ENCODE measurements at regions not wholly inside any gene's neighbourhood (a gene's known extent, or its start where the extent isn't known, plus 50 kb on each side); places are given as distances from the start of the nearest gene placed in this dataset.

DNA sequence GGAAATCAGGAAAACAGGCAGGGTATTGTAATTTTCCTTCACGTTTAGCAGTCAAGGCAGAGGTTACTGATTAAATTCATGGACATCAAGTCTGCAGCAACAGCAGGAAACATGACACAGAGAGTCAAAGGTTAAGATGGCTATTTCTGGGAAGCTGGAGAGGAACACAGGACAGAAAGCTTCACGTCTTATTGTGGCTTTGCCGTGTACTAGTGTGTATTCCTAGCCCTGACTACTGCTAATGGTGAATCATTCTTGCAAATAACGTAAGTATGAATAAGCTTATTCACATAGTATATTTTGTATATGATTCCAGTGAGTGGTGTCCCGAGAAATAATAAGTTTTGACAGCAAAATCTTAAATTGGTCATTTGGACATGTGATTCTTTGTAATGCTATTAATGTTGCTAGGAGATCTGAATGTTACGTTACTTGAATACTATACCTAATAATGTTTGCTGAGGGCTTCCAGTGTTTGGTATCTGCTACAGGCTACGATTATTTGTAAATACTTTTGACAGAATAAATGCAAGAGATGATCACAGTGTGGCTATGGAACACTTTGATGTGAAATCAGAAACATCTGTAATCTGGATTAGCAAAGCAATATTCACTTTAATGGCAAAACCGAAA lies 77.4 kb downstream of the DISP1 start:
- Histone ChIP-seq H3K36me3 (ENCODE audit: control insufficient read depth in 2 of 2, insufficient read depth in 2 of 2, low read length in 1 of 2) (no peaks in the 10 kb centered on the region), H3K27me3 (ENCODE audit: control insufficient read depth in 1 of 2, insufficient read depth in 2 of 2, low read length in 2 of 2) (no peaks in the 10 kb centered on the region)
- 72 to 83% methylated on average over 8 of the region's 8 CpGs for WGBS, 2 donors

GRCh38 chr1:222893255-222893654 lies 78.4 kb downstream of the DISP1 start:
- H3K9me3 ChIP-seq (ENCODE audit: control insufficient read depth in 2 of 2, insufficient read depth in 1 of 2, low read depth in 1 of 2, low read length in 1 of 2): no peaks in the 10 kb centered on the region
- no peaks in the 10 kb centered on the region for H3K27me3 ChIP-seq (ENCODE audit: control insufficient read depth in 1 of 2, insufficient read depth in 2 of 2, low read length in 2 of 2)
- H3K4me3 ChIP-seq (ENCODE audit: low read depth in 1 of 2, low read length in 2 of 2): no peak overlapping the region
- 52 to 75% methylated on average over 13 of the region's 13 CpGs for WGBS, 2 donors
- H3K4me1 ChIP-seq (ENCODE audit: control insufficient read depth in 2 of 2, insufficient read depth in 2 of 2, low read length in 1 of 2): peaks cover 5 to 6% of the 10 kb centered on the region in 2 donors
- no peaks in the 10 kb centered on the region for H3K36me3 ChIP-seq (ENCODE audit: control insufficient read depth in 2 of 2, insufficient read depth in 2 of 2, low read length in 1 of 2)
- no peak overlapping the region for H3K27ac ChIP-seq (ENCODE audit: low read depth in 2 of 2, low read length in 1 of 2)

More for the DNA sequence above, 77.4 kb downstream of the DISP1 start:
- Histone ChIP-seq H3K4me1 (ENCODE audit: control insufficient read depth in 2 of 2, insufficient read depth in 2 of 2, low read length in 1 of 2) (peaks cover 5 to 6% of the 10 kb centered on the region in 2 donors), H3K4me3 (ENCODE audit: low read depth in 1 of 2, low read length in 2 of 2) (no peak overlapping the region), H3K27ac (ENCODE audit: low read depth in 2 of 2, low read length in 1 of 2) (no peak overlapping the region), H3K9me3 (ENCODE audit: control insufficient read depth in 2 of 2, insufficient read depth in 1 of 2, low read depth in 1 of 2, low read length in 1 of 2) (no peaks in the 10 kb centered on the region)

- Histone ChIP-seq H3K4me3 (ENCODE audit: low read depth in 1 of 2, low read length in 2 of 2) (no peak overlapping the region), H3K4me1 (ENCODE audit: control insufficient read depth in 2 of 2, insufficient read depth in 2 of 2, low read length in 1 of 2) (peaks cover 5 to 6% of the 10 kb centered on the region in 2 donors), H3K27ac (ENCODE audit: low read depth in 2 of 2, low read length in 1 of 2) (no peak overlapping the region), H3K36me3 (ENCODE audit: control insufficient read depth in 2 of 2, insufficient read depth in 2 of 2, low read length in 1 of 2) (no peaks in the 10 kb centered on the region), H3K27me3 (ENCODE audit: control insufficient read depth in 1 of 2, insufficient read depth in 2 of 2, low read length in 2 of 2) (no peaks in the 10 kb centered on the region), H3K9me3 (ENCODE audit: control insufficient read depth in 2 of 2, insufficient read depth in 1 of 2, low read depth in 1 of 2, low read length in 1 of 2) (no peaks in the 10 kb centered on the region)
- 96 to 97% methylated on average over 11 of the region's 11 CpGs for WGBS, 2 donors
Measured at GRCh38 chr1:222894331-222894730, 79.5 kb downstream of the DISP1 start.

- Histone ChIP-seq H3K27me3 (ENCODE audit: control insufficient read depth in 1 of 2, insufficient read depth in 2 of 2, low read length in 2 of 2) (no peaks in the 10 kb centered on the region), H3K36me3 (ENCODE audit: control insufficient read depth in 2 of 2, insufficient read depth in 2 of 2, low read length in 1 of 2) (no peaks in the 10 kb centered on the region), H3K27ac (ENCODE audit: low read depth in 2 of 2, low read length in 1 of 2) (no peak overlapping the region), H3K4me3 (ENCODE audit: low read depth in 1 of 2, low read length in 2 of 2) (no peak overlapping the region), H3K9me3 (ENCODE audit: control insufficient read depth in 2 of 2, insufficient read depth in 1 of 2, low read depth in 1 of 2, low read length in 1 of 2) (no peaks in the 10 kb centered on the region), H3K4me1 (ENCODE audit: control insufficient read depth in 2 of 2, insufficient read depth in 2 of 2, low read length in 1 of 2) (peaks cover 5 to 6% of the 10 kb centered on the region in 2 donors)
- 66 to 67% methylated on average over 3 of the region's 3 CpGs for WGBS, 2 donors
Measured at GRCh38 chr1:222896630-222897526, 82.0 kb downstream of the DISP1 start.

DNA sequence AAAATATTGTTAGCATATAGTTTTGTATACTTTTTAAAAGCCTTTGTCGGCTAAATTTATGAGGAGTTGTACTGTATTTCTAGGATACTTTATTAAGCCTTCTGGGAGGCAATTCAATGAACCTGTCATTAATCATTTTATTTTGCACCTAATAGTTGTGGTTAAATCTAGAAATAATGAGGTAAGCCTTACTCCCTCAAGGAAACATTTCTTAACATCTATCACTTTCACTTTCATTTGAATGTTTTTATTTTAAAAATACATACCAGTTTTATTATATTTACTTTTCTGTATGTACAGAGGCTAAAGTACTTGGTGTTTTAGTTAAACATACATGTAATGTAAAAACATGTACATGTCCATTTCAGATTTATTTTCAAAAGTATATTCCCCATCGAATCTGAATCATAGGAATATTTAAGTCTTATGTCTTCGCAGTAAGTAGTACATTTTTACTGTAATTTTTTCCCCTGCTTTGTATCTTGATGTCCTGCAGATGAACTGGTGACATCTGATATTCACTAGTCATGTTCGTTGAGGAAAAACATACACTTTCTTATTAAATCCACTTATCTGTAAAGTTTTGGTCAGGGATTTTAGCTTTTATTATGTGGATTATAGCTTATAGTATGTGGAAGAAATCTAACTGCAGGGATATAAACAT lies 82.8 kb downstream of the DISP1 start:
- no peak overlapping the region for H3K27ac ChIP-seq (ENCODE audit: low read depth in 2 of 2, low read length in 1 of 2)
- WGBS, 2 donors: 21 to 29% methylated on average over 4 of the region's 4 CpGs
- peaks cover 5 to 6% of the 10 kb centered on the region in 2 donors for H3K4me1 ChIP-seq (ENCODE audit: control insufficient read depth in 2 of 2, insufficient read depth in 2 of 2, low read length in 1 of 2)
- no peak overlapping the region for H3K4me3 ChIP-seq (ENCODE audit: low read depth in 1 of 2, low read length in 2 of 2)
- H3K27me3 ChIP-seq (ENCODE audit: control insufficient read depth in 1 of 2, insufficient read depth in 2 of 2, low read length in 2 of 2): no peaks in the 10 kb centered on the region
- H3K36me3 ChIP-seq (ENCODE audit: control insufficient read depth in 2 of 2, insufficient read depth in 2 of 2, low read length in 1 of 2): no peaks in the 10 kb centered on the region
- no peaks in the 10 kb centered on the region for H3K9me3 ChIP-seq (ENCODE audit: control insufficient read depth in 2 of 2, insufficient read depth in 1 of 2, low read depth in 1 of 2, low read length in 1 of 2)

DNA sequence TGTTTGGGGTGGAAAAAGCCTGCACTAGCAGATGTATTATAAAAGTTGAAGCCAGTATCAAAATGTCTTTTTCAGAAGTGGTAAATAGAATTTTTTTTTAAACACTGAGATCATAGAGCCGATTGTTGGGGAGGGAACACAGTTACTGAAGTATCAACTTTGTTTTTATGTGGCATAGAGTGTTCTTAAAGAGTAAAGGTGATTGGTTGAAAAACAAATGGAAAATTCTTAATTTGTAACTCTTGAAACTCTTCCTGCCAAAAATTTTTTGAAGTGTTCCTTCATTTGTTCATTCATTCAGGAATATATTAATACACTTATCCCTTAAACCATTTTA lies 83.3 kb downstream of the DISP1 start:
- 30 to 32% methylated on average over 1 of the region's 1 CpG for WGBS, 2 donors
- H3K27ac ChIP-seq (ENCODE audit: low read depth in 2 of 2, low read length in 1 of 2): no peak overlapping the region
- H3K4me3 ChIP-seq (ENCODE audit: low read depth in 1 of 2, low read length in 2 of 2): no peak overlapping the region

DNA sequence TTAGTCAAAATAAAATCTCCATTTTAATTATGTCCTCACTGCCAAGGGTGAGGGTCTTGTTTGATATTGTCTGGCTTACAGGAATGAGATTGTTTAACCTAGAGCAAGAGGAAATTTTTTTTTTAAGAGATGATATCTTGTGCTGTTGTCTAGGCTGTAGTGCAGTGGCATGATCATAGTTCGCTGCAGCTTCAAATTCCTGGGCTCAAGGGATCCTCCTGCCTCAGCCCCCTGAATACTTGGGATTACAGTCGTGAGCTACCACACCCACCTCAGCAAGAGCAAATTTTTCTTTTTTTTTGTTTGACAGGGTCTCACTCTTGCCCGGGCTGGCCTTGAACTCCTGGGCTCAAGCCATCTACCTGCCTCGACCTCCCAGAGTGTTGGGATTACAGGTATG lies 84.6 kb downstream of the DISP1 start:
- H3K4me1 ChIP-seq (ENCODE audit: control insufficient read depth in 2 of 2, insufficient read depth in 2 of 2, low read length in 1 of 2): no peaks in the 10 kb centered on the region
- no peaks in the 10 kb centered on the region for H3K27me3 ChIP-seq (ENCODE audit: control insufficient read depth in 1 of 2, insufficient read depth in 2 of 2, low read length in 2 of 2)
- WGBS, 2 donors: 70 to 75% methylated on average over 4 of the region's 4 CpGs
- no peak overlapping the region for H3K4me3 ChIP-seq (ENCODE audit: low read depth in 1 of 2, low read length in 2 of 2)
- no peak overlapping the region for H3K27ac ChIP-seq (ENCODE audit: low read depth in 2 of 2, low read length in 1 of 2)
- no peaks in the 10 kb centered on the region for H3K36me3 ChIP-seq (ENCODE audit: control insufficient read depth in 2 of 2, insufficient read depth in 2 of 2, low read length in 1 of 2)
- H3K9me3 ChIP-seq (ENCODE audit: control insufficient read depth in 2 of 2, insufficient read depth in 1 of 2, low read depth in 1 of 2, low read length in 1 of 2): no peaks in the 10 kb centered on the region

More for the DNA sequence above, 83.3 kb downstream of the DISP1 start:
- Histone ChIP-seq H3K9me3 (ENCODE audit: control insufficient read depth in 2 of 2, insufficient read depth in 1 of 2, low read depth in 1 of 2, low read length in 1 of 2) (no peaks in the 10 kb centered on the region), H3K36me3 (ENCODE audit: control insufficient read depth in 2 of 2, insufficient read depth in 2 of 2, low read length in 1 of 2) (no peaks in the 10 kb centered on the region), H3K4me1 (ENCODE audit: control insufficient read depth in 2 of 2, insufficient read depth in 2 of 2, low read length in 1 of 2) (peaks cover 5 to 6% of the 10 kb centered on the region in 2 donors), H3K27me3 (ENCODE audit: control insufficient read depth in 1 of 2, insufficient read depth in 2 of 2, low read length in 2 of 2) (no peaks in the 10 kb centered on the region)

- no peaks in the 10 kb centered on the region for H3K9me3 ChIP-seq (ENCODE audit: control insufficient read depth in 2 of 2, insufficient read depth in 1 of 2, low read depth in 1 of 2, low read length in 1 of 2)
- no peak overlapping the region for H3K4me3 ChIP-seq (ENCODE audit: low read depth in 1 of 2, low read length in 2 of 2)
- no peaks in the 10 kb centered on the region for H3K36me3 ChIP-seq (ENCODE audit: control insufficient read depth in 2 of 2, insufficient read depth in 2 of 2, low read length in 1 of 2)
- H3K27ac ChIP-seq (ENCODE audit: low read depth in 2 of 2, low read length in 1 of 2): no peak overlapping the region
- WGBS, 2 donors: 94% methylated on average over 6 of the region's 6 CpGs
- H3K27me3 ChIP-seq (ENCODE audit: control insufficient read depth in 1 of 2, insufficient read depth in 2 of 2, low read length in 2 of 2): no peaks in the 10 kb centered on the region
- H3K4me1 ChIP-seq (ENCODE audit: control insufficient read depth in 2 of 2, insufficient read depth in 2 of 2, low read length in 1 of 2): no peaks in the 10 kb centered on the region
Measured at GRCh38 chr1:222904451-222904850, 89.6 kb downstream of the DISP1 start.

GRCh38 chr1:222905151-222905550 lies 90.3 kb downstream of the DISP1 start:
- 91 to 92% methylated on average over 3 of the region's 3 CpGs for WGBS, 2 donors
- Histone ChIP-seq H3K9me3 (ENCODE audit: control insufficient read depth in 2 of 2, insufficient read depth in 1 of 2, low read depth in 1 of 2, low read length in 1 of 2) (no peaks in the 10 kb centered on the region), H3K4me3 (ENCODE audit: low read depth in 1 of 2, low read length in 2 of 2) (no peak overlapping the region), H3K36me3 (ENCODE audit: control insufficient read depth in 2 of 2, insufficient read depth in 2 of 2, low read length in 1 of 2) (no peaks in the 10 kb centered on the region), H3K27ac (ENCODE audit: low read depth in 2 of 2, low read length in 1 of 2) (no peak overlapping the region), H3K27me3 (ENCODE audit: control insufficient read depth in 1 of 2, insufficient read depth in 2 of 2, low read length in 2 of 2) (no peaks in the 10 kb centered on the region), H3K4me1 (ENCODE audit: control insufficient read depth in 2 of 2, insufficient read depth in 2 of 2, low read length in 1 of 2) (no peaks in the 10 kb centered on the region)

Measured in esophagus (tissue), 2 donors.